ENCODE measurements at regions not wholly inside any gene's neighbourhood (a gene's known extent, or its start where the extent isn't known, plus 50 kb on each side); places are given as distances from the start of the nearest gene placed in this dataset.

- H3K36me3 ChIP-seq (ENCODE audit: insufficient read depth, low read length, poor library complexity, severe bottlenecking) = no peaks in the 10 kb centered on the region
- ChIA-PET CTCF (no interaction called here), POLR2A (ENCODE audit: low non-redundant PET) (no interaction called here)
- H3K4me1 ChIP-seq (ENCODE audit: insufficient read depth, low read length, poor library complexity, severe bottlenecking) = no peaks in the 10 kb centered on the region
- no peak overlapping the region for H3K27ac ChIP-seq (ENCODE audit: low read depth, low read length, poor library complexity, severe bottlenecking)
- intact Hi-C loops (cut with micrococcal nuclease; ENCODE audit: unreplicated experiment) = no loop called here
- TF ChIP-seq CTCF (conservative IDR thresholded peaks at IDR 0.05; ENCODE audit: low read depth, low read length) (no peak), EZH2 (IDR thresholded peaks at IDR 0.05; ENCODE audit: borderline replicate concordance, low read depth, low read length, poor library complexity, severe bottlenecking) (no peak)
- no TSS peak for BruUV-seq (replicated peaks)
- H3K4me3 ChIP-seq (ENCODE audit: low read depth, low read length, poor library complexity, severe bottlenecking) = no peak overlapping the region
- no peak for DNase-seq (ENCODE audit: low spot score)
- H3K9me3 ChIP-seq (ENCODE audit: low read depth, low read length, poor library complexity, severe bottlenecking) = no peaks in the 10 kb centered on the region
- H3K27me3 ChIP-seq (replicated peaks; ENCODE audit: insufficient read depth, low read depth, low read length, poor library complexity) = no peaks in the 10 kb centered on the region
Measured at GRCh38 chr1:229022595-229023333, 248.1 kb upstream of the RAB4A start.

- CTCF ChIA-PET = no interaction called here
- no peak for DNase-seq (ENCODE audit: low spot score)
- Histone ChIP-seq H3K9me3 (ENCODE audit: low read depth, low read length, poor library complexity, severe bottlenecking) (no peaks in the 10 kb centered on the region), H3K27ac (ENCODE audit: low read depth, low read length, poor library complexity, severe bottlenecking) (no peak overlapping the region), H3K27me3 (replicated peaks; ENCODE audit: insufficient read depth, low read depth, low read length, poor library complexity) (no peaks in the 10 kb centered on the region), H3K36me3 (ENCODE audit: insufficient read depth, low read length, poor library complexity, severe bottlenecking) (no peaks in the 10 kb centered on the region), H3K4me1 (ENCODE audit: insufficient read depth, low read length, poor library complexity, severe bottlenecking) (no peaks in the 10 kb centered on the region), H3K4me3 (ENCODE audit: low read depth, low read length, poor library complexity, severe bottlenecking) (no peak overlapping the region)
- TF ChIP-seq EZH2 (IDR thresholded peaks at IDR 0.05; ENCODE audit: borderline replicate concordance, low read depth, low read length, poor library complexity, severe bottlenecking) (no peak), CTCF (conservative IDR thresholded peaks at IDR 0.05; ENCODE audit: low read depth, low read length) (no peak)
- POLR2A ChIA-PET (ENCODE audit: low non-redundant PET) = no interaction called here
- intact Hi-C loops (cut with micrococcal nuclease; ENCODE audit: unreplicated experiment) = no loop called here
- no TSS peak for BruUV-seq (replicated peaks)
Measured at GRCh38 chr1:229023651-229024300, 247.1 kb upstream of the RAB4A start.

GRCh38 chr1:229024528-229025130 is 246.3 kb upstream of the RAB4A start:
- intact Hi-C loops (cut with micrococcal nuclease; ENCODE audit: unreplicated experiment) = no loop called here
- ChIA-PET POLR2A (ENCODE audit: low non-redundant PET) (no interaction called here), CTCF (no interaction called here)
- Histone ChIP-seq H3K27me3 (replicated peaks; ENCODE audit: insufficient read depth, low read depth, low read length, poor library complexity) (no peaks in the 10 kb centered on the region), H3K4me1 (ENCODE audit: insufficient read depth, low read length, poor library complexity, severe bottlenecking) (no peaks in the 10 kb centered on the region), H3K36me3 (ENCODE audit: insufficient read depth, low read length, poor library complexity, severe bottlenecking) (no peaks in the 10 kb centered on the region), H3K9me3 (ENCODE audit: low read depth, low read length, poor library complexity, severe bottlenecking) (no peaks in the 10 kb centered on the region), H3K4me3 (ENCODE audit: low read depth, low read length, poor library complexity, severe bottlenecking) (no peak overlapping the region), H3K27ac (ENCODE audit: low read depth, low read length, poor library complexity, severe bottlenecking) (no peak overlapping the region)
- DNase-seq (ENCODE audit: low spot score) = peak; percentile 39
- BruUV-seq (replicated peaks) = no TSS peak
- TF ChIP-seq CTCF (conservative IDR thresholded peaks at IDR 0.05; ENCODE audit: low read depth, low read length) (no peak), EZH2 (IDR thresholded peaks at IDR 0.05; ENCODE audit: borderline replicate concordance, low read depth, low read length, poor library complexity, severe bottlenecking) (no peak)
